ENCODE measurements at regions not wholly inside any gene's neighbourhood (a gene's known extent, or its start where the extent isn't known, plus 50 kb on each side); places are given as distances from the start of the nearest gene placed in this dataset.

GRCh38 chr2:175823707-175824073 lies 178.4 kb downstream of the LNPK start:
- 94 to 100% methylated on average over 1 of the region's 1 CpG for WGBS, 2 donors
- Histone ChIP-seq H3K36me3 (no peaks in the 10 kb centered on the region), H3K4me1 (no peaks in the 10 kb centered on the region), H3K27me3 (peaks cover 0 to 2% (median 0%) of the 10 kb centered on the region in 7 donors), H3K9me3 (peaks cover 0 to 8% (median 0%) of the 10 kb centered on the region in 11 donors), H3K4me3 (no peak overlapping the region), H3K27ac (no peak overlapping the region)
- intact Hi-C loops (cut with DNase I): no loop called here
- DNase-seq: no peak
- no peak for ATAC-seq
- TF ChIP-seq CTCF (IDR thresholded peaks at IDR 0.05): no peak

DNA sequence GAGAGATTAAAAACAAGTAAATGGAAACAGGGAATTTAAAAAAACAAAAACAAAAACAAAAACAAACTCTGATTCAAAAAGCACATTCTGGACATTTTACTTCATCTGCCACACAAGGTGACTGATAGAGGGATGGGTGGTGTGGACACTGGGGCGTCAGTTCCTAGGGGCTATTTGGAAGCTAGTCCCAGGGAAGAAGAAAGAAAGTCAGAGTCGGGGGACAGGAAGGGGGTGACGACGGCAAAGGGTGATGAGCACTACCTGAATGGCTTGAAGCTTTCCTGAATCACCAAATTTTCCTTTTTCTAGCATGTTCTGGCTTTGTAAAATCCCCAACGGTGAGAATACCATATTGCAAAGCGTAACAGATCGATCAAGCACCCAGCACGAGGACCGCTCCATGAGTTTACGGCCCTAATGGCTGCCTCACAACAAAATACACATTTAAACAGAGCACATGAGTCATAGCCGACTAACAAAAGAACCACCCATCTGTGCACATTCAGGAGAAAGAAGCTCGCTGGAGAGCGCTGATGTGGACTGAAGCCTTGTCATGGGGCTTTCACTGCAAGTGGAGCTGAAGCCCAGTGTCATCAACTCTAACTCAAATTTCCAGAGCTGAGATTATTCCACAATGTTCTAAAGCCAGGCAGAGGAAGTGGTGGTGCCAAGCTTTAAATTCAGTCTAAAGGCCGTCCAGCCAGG lies 178.9 kb downstream of the LNPK start:
- no peak overlapping the region for H3K27ac ChIP-seq
- ATAC-seq (peak in 1 of 8 donors; percentile 20), DNase-seq (no peak)
- H3K9me3 ChIP-seq: peaks cover 0 to 8% (median 0%) of the 10 kb centered on the region in 11 donors
- H3K4me3 ChIP-seq: no peak overlapping the region
- intact Hi-C loops (cut with DNase I): no loop called here
- H3K36me3 ChIP-seq: no peaks in the 10 kb centered on the region
- H3K27me3 ChIP-seq: peaks cover 0 to 2% (median 0%) of the 10 kb centered on the region in 7 donors
- 91 to 95% methylated on average over 14 of the region's 14 CpGs for WGBS, 2 donors
- no peaks in the 10 kb centered on the region for H3K4me1 ChIP-seq
- TF ChIP-seq CTCF (IDR thresholded peaks at IDR 0.05): no peak

DNA sequence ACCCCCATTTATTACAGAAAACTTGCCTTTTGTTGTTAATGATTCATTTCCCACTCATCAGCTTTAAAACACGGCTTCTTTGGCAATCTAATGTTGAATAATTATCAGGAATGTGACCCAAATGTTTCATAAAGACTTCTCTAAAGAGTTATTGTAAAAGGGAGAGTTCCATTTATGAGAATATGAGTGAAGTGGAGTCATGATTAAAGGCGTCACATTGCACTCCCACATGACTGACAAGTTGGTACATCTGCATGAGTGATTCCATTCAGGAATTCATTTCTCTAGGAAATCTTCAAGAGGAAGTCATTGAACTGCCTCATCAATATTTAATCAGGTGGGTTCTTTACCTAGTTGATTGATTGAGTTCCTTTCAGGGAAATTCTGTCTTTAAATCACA lies 184.8 kb downstream of the LNPK start:
- ATAC-seq (no peak), DNase-seq (no peak)
- WGBS, 2 donors: 73 to 84% methylated on average over 2 of the region's 2 CpGs
- H3K4me3 ChIP-seq: no peak overlapping the region
- H3K27ac ChIP-seq: no peak overlapping the region
- intact Hi-C loops (cut with DNase I): no loop called here
- H3K36me3 ChIP-seq: no peaks in the 10 kb centered on the region
- no peaks in the 10 kb centered on the region for H3K4me1 ChIP-seq
- TF ChIP-seq CTCF (IDR thresholded peaks at IDR 0.05): no peak
- H3K9me3 ChIP-seq: peaks cover 0 to 13% (median 4%) of the 10 kb centered on the region in 11 donors
- peaks cover 0 to 2% (median 0%) of the 10 kb centered on the region in 7 donors for H3K27me3 ChIP-seq

- peaks cover 0 to 13% (median 4%) of the 10 kb centered on the region in 11 donors for H3K9me3 ChIP-seq
- no peaks in the 10 kb centered on the region for H3K4me1 ChIP-seq
- H3K27ac ChIP-seq: no peak overlapping the region
- ATAC-seq (no peak), DNase-seq (no peak)
- TF ChIP-seq CTCF (IDR thresholded peaks at IDR 0.05): no peak
- 95 to 100% methylated on average over 1 of the region's 1 CpG for WGBS, 2 donors
- no peaks in the 10 kb centered on the region for H3K36me3 ChIP-seq
- H3K27me3 ChIP-seq: no peaks in the 10 kb centered on the region
- intact Hi-C loops (cut with DNase I): no loop called here
- no peak overlapping the region for H3K4me3 ChIP-seq
Observed at GRCh38 chr2:175815537-175815936, 186.5 kb downstream of the LNPK start.
